ENCODE measurements at regions not wholly inside any gene's neighbourhood (a gene's known extent, or its start where the extent isn't known, plus 50 kb on each side); places are given as distances from the start of the nearest gene placed in this dataset.

Small RNAs in the stretch of these regions (small RNA-seq; reads per million reads assigned to genes)
- gene AC233266.1 (0 reads per million in 4 donors), gene RNA5SP100 (0 reads per million in 4 donors)
